ENCODE measurements at regions not wholly inside any gene's neighbourhood (a gene's known extent, or its start where the extent isn't known, plus 50 kb on each side); places are given as distances from the start of the nearest gene placed in this dataset.

GRCh38 chrX:39556056-39556455 is 541.7 kb downstream of the BCOR start:
- peaks cover 0 to 2% (median 0%) of the 10 kb centered on the region in 3 donors for H3K27me3 ChIP-seq (ENCODE audit: control insufficient read depth in 3 of 3, insufficient read depth in 3 of 3, low read length in 3 of 3)
- no peaks in the 10 kb centered on the region for H3K4me1 ChIP-seq (ENCODE audit: control insufficient read depth in 3 of 3, insufficient read depth in 3 of 3, low read length in 3 of 3)
- no peaks in the 10 kb centered on the region for H3K9me3 ChIP-seq (ENCODE audit: control insufficient read depth in 3 of 3, low read length in 3 of 3)
- H3K27ac ChIP-seq (ENCODE audit: low read depth, low read length) = no peak overlapping the region
- H3K9ac ChIP-seq (ENCODE audit: low read depth in 1 of 3, low read length in 3 of 3) = no peak overlapping the region
- H3K36me3 ChIP-seq (ENCODE audit: control insufficient read depth in 3 of 3, insufficient read depth in 3 of 3, low read length in 3 of 3) = no peaks in the 10 kb centered on the region
- H3K4me3 ChIP-seq (ENCODE audit: low read length in 3 of 3) = no peak overlapping the region

- Histone ChIP-seq H3K27me3 (ENCODE audit: control insufficient read depth in 3 of 3, insufficient read depth in 3 of 3, low read length in 3 of 3) (peaks cover 0 to 3% (median 2%) of the 10 kb centered on the region in 3 donors), H3K36me3 (ENCODE audit: control insufficient read depth in 3 of 3, insufficient read depth in 3 of 3, low read length in 3 of 3) (no peaks in the 10 kb centered on the region), H3K4me1 (ENCODE audit: control insufficient read depth in 3 of 3, insufficient read depth in 3 of 3, low read length in 3 of 3) (no peaks in the 10 kb centered on the region), H3K9me3 (ENCODE audit: control insufficient read depth in 3 of 3, low read length in 3 of 3) (no peaks in the 10 kb centered on the region), H3K4me3 (ENCODE audit: low read length in 3 of 3) (no peak overlapping the region), H3K27ac (ENCODE audit: low read depth, low read length) (no peak overlapping the region), H3K9ac (ENCODE audit: low read depth in 1 of 3, low read length in 3 of 3) (no peak overlapping the region)
These were observed 538.5 kb downstream of the BCOR start for GRCh38 chrX:39559229-39559628.

GRCh38 chrX:39560271-39560670 is 537.5 kb downstream of the BCOR start:
- H3K4me1 ChIP-seq (ENCODE audit: control insufficient read depth in 3 of 3, insufficient read depth in 3 of 3, low read length in 3 of 3) = no peaks in the 10 kb centered on the region
- no peak overlapping the region for H3K4me3 ChIP-seq (ENCODE audit: low read length in 3 of 3)

GRCh38 chrX:39563178-39563577 is 534.6 kb downstream of the BCOR start:
- H3K4me3 ChIP-seq (ENCODE audit: low read length in 3 of 3) = no peak overlapping the region
- H3K27me3 ChIP-seq (ENCODE audit: control insufficient read depth in 3 of 3, insufficient read depth in 3 of 3, low read length in 3 of 3) = peaks cover 0 to 9% (median 2%) of the 10 kb centered on the region in 3 donors
- no peaks in the 10 kb centered on the region for H3K4me1 ChIP-seq (ENCODE audit: control insufficient read depth in 3 of 3, insufficient read depth in 3 of 3, low read length in 3 of 3)
- H3K36me3 ChIP-seq (ENCODE audit: control insufficient read depth in 3 of 3, insufficient read depth in 3 of 3, low read length in 3 of 3) = no peaks in the 10 kb centered on the region
- no peaks in the 10 kb centered on the region for H3K9me3 ChIP-seq (ENCODE audit: control insufficient read depth in 3 of 3, low read length in 3 of 3)
- no peak overlapping the region for H3K9ac ChIP-seq (ENCODE audit: low read depth in 1 of 3, low read length in 3 of 3)
- no peak overlapping the region for H3K27ac ChIP-seq (ENCODE audit: low read depth, low read length)

More at GRCh38 chrX:39560271-39560670, 537.5 kb downstream of the BCOR start:
- Histone ChIP-seq H3K27ac (ENCODE audit: low read depth, low read length) (no peak overlapping the region), H3K9ac (ENCODE audit: low read depth in 1 of 3, low read length in 3 of 3) (no peak overlapping the region), H3K27me3 (ENCODE audit: control insufficient read depth in 3 of 3, insufficient read depth in 3 of 3, low read length in 3 of 3) (peaks cover 0 to 4% (median 2%) of the 10 kb centered on the region in 3 donors), H3K36me3 (ENCODE audit: control insufficient read depth in 3 of 3, insufficient read depth in 3 of 3, low read length in 3 of 3) (no peaks in the 10 kb centered on the region), H3K9me3 (ENCODE audit: control insufficient read depth in 3 of 3, low read length in 3 of 3) (no peaks in the 10 kb centered on the region)

GRCh38 chrX:39564751-39565150 is 533.0 kb downstream of the BCOR start:
- Histone ChIP-seq H3K4me1 (ENCODE audit: control insufficient read depth in 3 of 3, insufficient read depth in 3 of 3, low read length in 3 of 3) (no peaks in the 10 kb centered on the region), H3K4me3 (ENCODE audit: low read length in 3 of 3) (no peak overlapping the region), H3K27ac (ENCODE audit: low read depth, low read length) (no peak overlapping the region), H3K36me3 (ENCODE audit: control insufficient read depth in 3 of 3, insufficient read depth in 3 of 3, low read length in 3 of 3) (no peaks in the 10 kb centered on the region), H3K27me3 (ENCODE audit: control insufficient read depth in 3 of 3, insufficient read depth in 3 of 3, low read length in 3 of 3) (peaks cover 0 to 9% (median 2%) of the 10 kb centered on the region in 3 donors), H3K9ac (ENCODE audit: low read depth in 1 of 3, low read length in 3 of 3) (no peak overlapping the region), H3K9me3 (ENCODE audit: control insufficient read depth in 3 of 3, low read length in 3 of 3) (no peaks in the 10 kb centered on the region)

- H3K9me3 ChIP-seq (ENCODE audit: control insufficient read depth in 3 of 3, low read length in 3 of 3) = peaks cover 0 to 3% (median 0%) of the 10 kb centered on the region in 3 donors
- no peak overlapping the region for H3K27ac ChIP-seq (ENCODE audit: low read depth, low read length)
- no peak overlapping the region for H3K4me3 ChIP-seq (ENCODE audit: low read length in 3 of 3)
- H3K4me1 ChIP-seq (ENCODE audit: control insufficient read depth in 3 of 3, insufficient read depth in 3 of 3, low read length in 3 of 3) = no peaks in the 10 kb centered on the region
- no peaks in the 10 kb centered on the region for H3K36me3 ChIP-seq (ENCODE audit: control insufficient read depth in 3 of 3, insufficient read depth in 3 of 3, low read length in 3 of 3)
- peaks cover 0 to 6% (median 3%) of the 10 kb centered on the region in 3 donors for H3K27me3 ChIP-seq (ENCODE audit: control insufficient read depth in 3 of 3, insufficient read depth in 3 of 3, low read length in 3 of 3)
- no peak overlapping the region for H3K9ac ChIP-seq (ENCODE audit: low read depth in 1 of 3, low read length in 3 of 3)
These were observed 523.6 kb downstream of the BCOR start for GRCh38 chrX:39574178-39574577.

GRCh38 chrX:39576041-39576872 is 521.5 kb downstream of the BCOR start:
- H3K27me3 ChIP-seq (ENCODE audit: control insufficient read depth in 3 of 3, insufficient read depth in 3 of 3, low read length in 3 of 3) = peaks cover 0 to 5% (median 3%) of the 10 kb centered on the region in 3 donors
- H3K9ac ChIP-seq (ENCODE audit: low read depth in 1 of 3, low read length in 3 of 3) = no peak overlapping the region
- H3K36me3 ChIP-seq (ENCODE audit: control insufficient read depth in 3 of 3, insufficient read depth in 3 of 3, low read length in 3 of 3) = no peaks in the 10 kb centered on the region
- no peak overlapping the region for H3K27ac ChIP-seq (ENCODE audit: low read depth, low read length)
- peaks cover 0 to 3% (median 0%) of the 10 kb centered on the region in 3 donors for H3K9me3 ChIP-seq (ENCODE audit: control insufficient read depth in 3 of 3, low read length in 3 of 3)
- no peaks in the 10 kb centered on the region for H3K4me1 ChIP-seq (ENCODE audit: control insufficient read depth in 3 of 3, insufficient read depth in 3 of 3, low read length in 3 of 3)
- H3K4me3 ChIP-seq (ENCODE audit: low read length in 3 of 3) = no peak overlapping the region

GRCh38 chrX:39577206-39577984 is 520.4 kb downstream of the BCOR start:
- Histone ChIP-seq H3K9ac (ENCODE audit: low read depth in 1 of 3, low read length in 3 of 3) (no peak overlapping the region), H3K36me3 (ENCODE audit: control insufficient read depth in 3 of 3, insufficient read depth in 3 of 3, low read length in 3 of 3) (no peaks in the 10 kb centered on the region), H3K9me3 (ENCODE audit: control insufficient read depth in 3 of 3, low read length in 3 of 3) (peaks cover 0 to 3% (median 0%) of the 10 kb centered on the region in 3 donors), H3K27ac (ENCODE audit: low read depth, low read length) (no peak overlapping the region), H3K27me3 (ENCODE audit: control insufficient read depth in 3 of 3, insufficient read depth in 3 of 3, low read length in 3 of 3) (peaks cover 0 to 6% (median 3%) of the 10 kb centered on the region in 3 donors), H3K4me3 (ENCODE audit: low read length in 3 of 3) (no peak overlapping the region), H3K4me1 (ENCODE audit: control insufficient read depth in 3 of 3, insufficient read depth in 3 of 3, low read length in 3 of 3) (no peaks in the 10 kb centered on the region)

GRCh38 chrX:39577985-39578869 is 519.5 kb downstream of the BCOR start:
- Histone ChIP-seq H3K9ac (ENCODE audit: low read depth in 1 of 3, low read length in 3 of 3) (no peak overlapping the region), H3K27me3 (ENCODE audit: control insufficient read depth in 3 of 3, insufficient read depth in 3 of 3, low read length in 3 of 3) (peaks cover 0 to 6% (median 3%) of the 10 kb centered on the region in 3 donors), H3K36me3 (ENCODE audit: control insufficient read depth in 3 of 3, insufficient read depth in 3 of 3, low read length in 3 of 3) (no peaks in the 10 kb centered on the region), H3K9me3 (ENCODE audit: control insufficient read depth in 3 of 3, low read length in 3 of 3) (peaks cover 0 to 3% (median 0%) of the 10 kb centered on the region in 3 donors), H3K4me1 (ENCODE audit: control insufficient read depth in 3 of 3, insufficient read depth in 3 of 3, low read length in 3 of 3) (no peaks in the 10 kb centered on the region), H3K4me3 (ENCODE audit: low read length in 3 of 3) (no peak overlapping the region), H3K27ac (ENCODE audit: low read depth, low read length) (no peak overlapping the region)

Measured in skeletal muscle tissue (tissue), 3 donors.